ENCODE measurements at regions not wholly inside any gene's neighbourhood (a gene's known extent, or its start where the extent isn't known, plus 50 kb on each side); places are given as distances from the start of the nearest gene placed in this dataset.

DNA sequence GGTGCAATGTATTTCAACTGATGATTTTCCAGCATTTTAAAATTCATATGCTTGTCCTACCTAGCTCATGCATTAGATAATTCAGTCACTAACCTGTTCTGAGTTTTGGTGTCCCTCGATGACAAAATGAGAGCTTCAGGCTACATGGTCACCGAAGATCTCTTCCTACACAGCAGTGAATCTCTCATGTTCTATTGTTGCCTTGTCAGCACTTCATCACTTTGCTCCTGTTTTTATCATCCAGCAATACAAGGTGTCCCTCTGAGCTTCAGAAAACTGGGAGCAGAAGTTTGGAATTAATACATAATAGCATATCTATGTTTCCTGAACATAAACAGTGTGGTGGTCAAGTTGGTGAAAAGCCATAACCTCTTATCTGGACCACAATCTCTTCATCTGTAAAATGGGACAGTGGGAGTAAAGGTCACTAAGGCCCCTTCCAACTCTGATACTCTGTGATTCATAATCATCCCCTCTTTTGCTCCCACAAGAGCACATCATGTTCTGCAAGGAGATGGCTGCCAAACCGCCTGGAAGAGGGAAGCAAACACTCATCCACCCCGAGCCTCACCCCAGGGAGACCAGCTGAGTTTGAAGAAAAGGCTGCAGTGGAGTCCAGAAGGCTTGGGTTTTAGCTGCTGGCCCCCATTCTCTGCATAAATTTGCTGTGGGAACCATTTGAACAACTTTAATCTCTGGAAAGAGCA is 137.9 kb upstream of the F3 start:
- TF ChIP-seq, protein P1, sequence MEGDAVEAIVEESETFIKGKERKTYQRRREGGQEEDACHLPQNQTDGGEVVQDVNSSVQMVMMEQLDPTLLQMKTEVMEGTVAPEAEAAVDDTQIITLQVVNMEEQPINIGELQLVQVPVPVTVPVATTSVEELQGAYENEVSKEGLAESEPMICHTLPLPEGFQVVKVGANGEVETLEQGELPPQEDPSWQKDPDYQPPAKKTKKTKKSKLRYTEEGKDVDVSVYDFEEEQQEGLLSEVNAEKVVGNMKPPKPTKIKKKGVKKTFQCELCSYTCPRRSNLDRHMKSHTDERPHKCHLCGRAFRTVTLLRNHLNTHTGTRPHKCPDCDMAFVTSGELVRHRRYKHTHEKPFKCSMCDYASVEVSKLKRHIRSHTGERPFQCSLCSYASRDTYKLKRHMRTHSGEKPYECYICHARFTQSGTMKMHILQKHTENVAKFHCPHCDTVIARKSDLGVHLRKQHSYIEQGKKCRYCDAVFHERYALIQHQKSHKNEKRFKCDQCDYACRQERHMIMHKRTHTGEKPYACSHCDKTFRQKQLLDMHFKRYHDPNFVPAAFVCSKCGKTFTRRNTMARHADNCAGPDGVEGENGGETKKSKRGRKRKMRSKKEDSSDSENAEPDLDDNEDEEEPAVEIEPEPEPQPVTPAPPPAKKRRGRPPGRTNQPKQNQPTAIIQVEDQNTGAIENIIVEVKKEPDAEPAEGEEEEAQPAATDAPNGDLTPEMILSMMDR (IDR thresholded peaks at IDR 0.05 in 4 of 5, conservative IDR thresholded peaks at IDR 0.05 in 1 of 5), result no peak
- no peak for TF ChIP-seq POLR2A (IDR thresholded peaks at IDR 0.05)
